Gastroesophageal sphincter (tissue), 4 donors: ENCODE measurements at regions not wholly inside any gene's neighbourhood (a gene's known extent, or its start where the extent isn't known, plus 50 kb on each side); places are given as distances from the start of the nearest gene placed in this dataset.

ENCODE experiments used
- ATAC-seq: fragments of 150-250 bp; one replicate; pipeline ENCODE4 v1.9.1; 2016; ENCODE audit warnings: mild to moderate bottlenecking, moderate library complexity
- H3K27ac ChIP-seq, 4 donors: fragments of 200-600 bp; sonication (generic) in 3 of 4; 1 replicate in 3 of 4; 2 replicates in 1 of 4; pipeline ENCODE4 v1.5.1; 2016 to 2019
- H3K27me3 ChIP-seq: fragments of 200-600 bp; sonication (generic); one replicate; pipeline ENCODE4 v1.5.1; 2019
- H3K36me3 ChIP-seq, 2 donors: fragments of 200-600 bp; sonication (generic); one replicate each; pipeline ENCODE4 v1.5.1; 2019; ENCODE audit warnings: control low read depth in 1 of 2
- H3K4me1 ChIP-seq, 3 donors: fragments of 200-600 bp; sonication (generic); 1 replicate in 2 of 3; 2 replicates in 1 of 3; pipeline ENCODE4 v1.5.1; 2016 to 2019; ENCODE audit warnings: control low read depth in 2 of 3
- H3K4me3 ChIP-seq, 2 donors: fragments of 200-600 bp; sonication (generic); one replicate each; pipeline ENCODE4 v1.5.1; 2019; ENCODE audit warnings: mild to moderate bottlenecking in 1 of 2, moderate library complexity in 1 of 2
- H3K9me3 ChIP-seq, 3 donors: fragments of 200-600 bp; sonication (generic); one replicate each; pipeline ENCODE4 v1.5.1; 2017 to 2019; ENCODE audit warnings: control low read depth in 2 of 3
- EP300 ChIP-seq: sonication (generic); formaldehyde crosslinking; IDR thresholded peaks from one replicate; pipeline ENCODE4 v1.6.1; 2017; ENCODE audit warnings: antibody characterized with exemption, mild to moderate bottlenecking
- POLR2A ChIP-seq, 2 donors: fragments of 450-650 bp; IDR thresholded peaks; one replicate each; pipeline ENCODE4 v1.6.1; 2017; ENCODE audit warnings: antibody characterized with exemption in 2 of 2, mild to moderate bottlenecking in 2 of 2, moderate library complexity in 1 of 2
- POLR2AphosphoS5 ChIP-seq: sonication (generic); formaldehyde crosslinking; IDR thresholded peaks from one replicate; pipeline ENCODE4 v1.6.1; 2017; ENCODE audit warnings: antibody characterized with exemption
- WGBS, 2 donors: methylation state at CpG; one replicate each; pipeline ENCODE4 v1.1.5; 2018; ENCODE audit warnings: low coverage in 1 of 2; 5-methylcytosine and 5-hydroxymethylcytosine counted together
- TF ChIP-seq, protein P1 (sequence below), 4 experiments: fragments of 200-600 bp in 2 of 4; fragments of 450-650 bp in 2 of 4; sonication (generic) in 1 of 4; IDR thresholded peaks; one replicate each; pipeline ENCODE4 v1.5.1; 2017 to 2019; ENCODE audit warnings: antibody characterized with exemption in 4 of 4, mild to moderate bottlenecking in 2 of 4, moderate library complexity in 2 of 4

DNA sequence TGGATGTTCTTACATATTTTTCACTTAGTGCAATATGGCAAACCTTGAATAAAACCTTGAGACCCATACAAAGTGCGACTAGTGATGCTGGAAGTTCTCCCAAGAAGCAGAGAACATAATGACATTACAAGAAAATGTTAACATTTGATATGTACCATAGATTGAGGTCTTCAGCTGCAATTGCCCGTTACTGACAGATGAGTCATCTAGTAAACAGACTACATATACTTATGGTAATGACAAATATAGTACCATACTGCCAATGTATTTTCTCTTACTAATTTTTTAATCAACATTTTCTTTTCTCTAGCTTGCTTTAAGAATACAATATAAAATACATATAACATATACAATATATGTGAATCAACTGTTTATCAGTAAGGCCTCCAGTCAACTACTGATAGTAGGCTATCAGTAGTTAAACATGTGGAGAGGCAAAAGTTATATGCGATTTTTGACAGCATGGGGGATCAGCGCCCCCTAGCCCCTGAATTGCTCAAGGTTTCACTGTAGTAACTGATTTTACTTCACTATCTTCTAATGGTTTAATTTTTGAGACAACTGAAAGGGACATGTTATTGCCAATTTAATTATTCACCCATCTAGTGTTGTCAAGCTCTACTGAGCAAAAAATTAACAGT, 166.7 kb upstream of the ADGRB3 start:
- WGBS, 2 donors, result 33 to 39% methylated on average over 4 of the region's 4 CpGs
- H3K36me3 ChIP-seq, result no peaks in the 10 kb centered on the region
- no peak for ATAC-seq
- TF ChIP-seq EP300 (no peak), POLR2A (IDR thresholded peaks at IDR 0.05) (no peak), POLR2AphosphoS5 (no peak)
- TF ChIP-seq, protein P1, sequence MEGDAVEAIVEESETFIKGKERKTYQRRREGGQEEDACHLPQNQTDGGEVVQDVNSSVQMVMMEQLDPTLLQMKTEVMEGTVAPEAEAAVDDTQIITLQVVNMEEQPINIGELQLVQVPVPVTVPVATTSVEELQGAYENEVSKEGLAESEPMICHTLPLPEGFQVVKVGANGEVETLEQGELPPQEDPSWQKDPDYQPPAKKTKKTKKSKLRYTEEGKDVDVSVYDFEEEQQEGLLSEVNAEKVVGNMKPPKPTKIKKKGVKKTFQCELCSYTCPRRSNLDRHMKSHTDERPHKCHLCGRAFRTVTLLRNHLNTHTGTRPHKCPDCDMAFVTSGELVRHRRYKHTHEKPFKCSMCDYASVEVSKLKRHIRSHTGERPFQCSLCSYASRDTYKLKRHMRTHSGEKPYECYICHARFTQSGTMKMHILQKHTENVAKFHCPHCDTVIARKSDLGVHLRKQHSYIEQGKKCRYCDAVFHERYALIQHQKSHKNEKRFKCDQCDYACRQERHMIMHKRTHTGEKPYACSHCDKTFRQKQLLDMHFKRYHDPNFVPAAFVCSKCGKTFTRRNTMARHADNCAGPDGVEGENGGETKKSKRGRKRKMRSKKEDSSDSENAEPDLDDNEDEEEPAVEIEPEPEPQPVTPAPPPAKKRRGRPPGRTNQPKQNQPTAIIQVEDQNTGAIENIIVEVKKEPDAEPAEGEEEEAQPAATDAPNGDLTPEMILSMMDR (IDR thresholded peaks at IDR 0.05), result no peak
- H3K4me3 ChIP-seq, result no peak overlapping the region
- H3K27me3 ChIP-seq, result no peaks in the 10 kb centered on the region
- H3K27ac ChIP-seq, result no peak overlapping the region
- no peaks in the 10 kb centered on the region for H3K4me1 ChIP-seq
- no peaks in the 10 kb centered on the region for H3K9me3 ChIP-seq

DNA sequence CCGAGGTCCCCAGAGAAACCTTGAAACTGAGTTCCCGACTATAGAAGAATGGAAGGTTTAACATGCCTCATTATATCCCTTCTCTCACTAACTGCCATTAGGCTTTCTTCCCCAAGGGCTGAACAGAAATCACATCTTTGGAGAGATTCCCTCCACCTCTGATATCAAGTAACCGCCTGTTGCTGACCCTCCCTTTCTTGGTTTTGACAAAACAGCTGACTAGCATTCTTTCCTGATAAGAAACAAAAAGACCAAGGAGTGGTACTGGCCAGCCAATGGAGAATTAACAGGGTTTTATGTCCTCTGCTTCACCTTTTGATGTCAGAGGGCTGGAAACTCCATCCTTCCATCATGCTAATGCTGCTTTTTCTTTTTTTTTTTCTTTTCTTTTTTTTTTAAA, 176.6 kb upstream of the ADGRB3 start:
- Histone ChIP-seq H3K27me3 (no peaks in the 10 kb centered on the region), H3K4me3 (no peak overlapping the region), H3K9me3 (peaks cover 0 to 23% (median 0%) of the 10 kb centered on the region in 3 donors), H3K36me3 (no peaks in the 10 kb centered on the region), H3K4me1 (no peaks in the 10 kb centered on the region), H3K27ac (no peak overlapping the region)
- 83 to 94% methylated on average over 2 to 3 of the region's 3 CpGs for WGBS, 2 donors
- no peak for ATAC-seq
- TF ChIP-seq POLR2AphosphoS5 (no peak), POLR2A (IDR thresholded peaks at IDR 0.05) (no peak), EP300 (no peak)
- TF ChIP-seq, protein P1 (IDR thresholded peaks at IDR 0.05), result no peak

DNA sequence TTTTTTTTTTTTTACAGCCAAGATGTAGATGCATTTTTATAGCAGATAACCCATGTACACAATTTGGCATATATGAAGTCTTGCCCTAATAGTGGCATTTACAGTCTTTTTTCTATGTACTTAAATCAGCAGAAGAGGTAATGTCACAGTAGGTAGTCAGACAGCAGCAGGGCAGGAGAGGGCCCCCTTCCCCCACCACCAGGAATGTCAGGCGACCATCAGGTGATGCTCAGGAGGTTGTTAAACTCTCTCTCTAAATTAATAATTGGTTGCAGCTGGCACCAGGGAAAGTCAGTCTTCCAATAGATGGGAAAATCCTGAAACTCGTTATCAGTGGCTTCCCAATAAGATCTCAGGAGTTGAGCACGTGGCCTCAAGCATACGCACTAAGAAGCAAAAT, 188.0 kb upstream of the ADGRB3 start:
- H3K27me3 ChIP-seq, result no peaks in the 10 kb centered on the region
- no peak overlapping the region for H3K27ac ChIP-seq
- TF ChIP-seq POLR2AphosphoS5, result no peak
- no peak for TF ChIP-seq EP300
- TF ChIP-seq POLR2A (IDR thresholded peaks at IDR 0.05), result no peak
- TF ChIP-seq, protein P1 (IDR thresholded peaks at IDR 0.05), result no peak
- no peaks in the 10 kb centered on the region for H3K36me3 ChIP-seq
- H3K4me3 ChIP-seq, result no peak overlapping the region
- peaks cover 0 to 8% (median 0%) of the 10 kb centered on the region in 3 donors for H3K9me3 ChIP-seq
- H3K4me1 ChIP-seq, result no peaks in the 10 kb centered on the region
- ATAC-seq, result no peak
- WGBS, 2 donors, result 67 to 91% methylated on average over 3 to 4 of the region's 4 CpGs

DNA sequence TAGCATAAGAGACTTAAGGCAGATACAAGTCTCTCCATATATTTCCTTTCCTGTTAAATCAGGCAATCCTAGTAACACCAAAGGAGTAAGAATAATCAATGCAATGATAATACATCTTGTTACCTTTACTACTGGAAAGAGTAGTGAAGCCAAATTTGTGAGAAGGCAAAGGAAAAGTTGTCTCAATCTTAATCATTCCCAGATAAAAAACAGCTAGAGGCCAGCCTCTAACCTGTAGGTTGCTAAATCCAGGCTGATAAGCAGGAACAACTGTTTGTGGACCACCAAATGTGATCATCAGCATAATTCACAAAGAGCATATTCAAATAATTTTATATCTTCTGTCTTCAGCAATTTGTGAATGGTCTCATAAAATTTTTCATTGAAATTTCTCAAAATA, 189.2 kb upstream of the ADGRB3 start:
- no peak overlapping the region for H3K27ac ChIP-seq
- no peak for TF ChIP-seq POLR2AphosphoS5
- TF ChIP-seq, protein P1 (IDR thresholded peaks at IDR 0.05), result no peak
- no peak for TF ChIP-seq POLR2A (IDR thresholded peaks at IDR 0.05)
- TF ChIP-seq EP300, result no peak
- no peak for ATAC-seq

DNA sequence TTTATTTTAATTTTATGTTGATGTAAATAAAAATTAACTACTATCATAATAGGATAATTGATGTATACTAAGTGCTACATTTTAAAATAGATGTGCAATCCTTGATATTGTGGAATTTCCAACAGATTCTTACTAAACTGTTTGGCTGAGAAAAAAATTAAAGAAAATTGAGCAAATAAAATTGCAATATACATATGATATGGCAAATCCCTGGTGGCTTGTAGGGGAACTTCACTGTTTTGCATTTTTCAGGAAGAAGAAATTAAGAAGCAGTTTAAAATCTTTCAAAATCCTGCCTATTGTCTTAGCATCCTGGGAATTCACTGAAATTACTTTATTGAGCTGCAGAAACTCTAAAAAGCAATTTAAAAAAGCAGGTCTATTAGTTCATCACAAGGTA, 191.4 kb upstream of the ADGRB3 start:
- no peaks in the 10 kb centered on the region for H3K4me1 ChIP-seq
- H3K27ac ChIP-seq, result no peak overlapping the region
- H3K27me3 ChIP-seq, result no peaks in the 10 kb centered on the region
- H3K4me3 ChIP-seq, result no peak overlapping the region
- ATAC-seq, result no peak
- no peaks in the 10 kb centered on the region for H3K36me3 ChIP-seq
- H3K9me3 ChIP-seq, result no peaks in the 10 kb centered on the region
- TF ChIP-seq, protein P1 (IDR thresholded peaks at IDR 0.05), result no peak

More for the DNA sequence above, 189.2 kb upstream of the ADGRB3 start:
- H3K36me3 ChIP-seq, result no peaks in the 10 kb centered on the region
- no peaks in the 10 kb centered on the region for H3K4me1 ChIP-seq
- no peaks in the 10 kb centered on the region for H3K9me3 ChIP-seq
- H3K27me3 ChIP-seq, result no peaks in the 10 kb centered on the region
- no peak overlapping the region for H3K4me3 ChIP-seq
